HEK293 (cell line): ENCODE measurements at regions not wholly inside any gene's neighbourhood (a gene's known extent, or its start where the extent isn't known, plus 50 kb on each side); places are given as distances from the start of the nearest gene placed in this dataset.

ENCODE experiments used
- HOXA7 ChIP-seq: sonication (generic); formaldehyde crosslinking; IDR thresholded peaks from 2 replicates; pipeline ENCODE4 v1.8.1; 2022; ENCODE audit warnings: missing genetic modification reagents, borderline replicate concordance
- YY1 ChIP-seq: fragments of 450-650 bp; formaldehyde crosslinking; IDR thresholded peaks from 2 replicates; pipeline ENCODE4 v1.5.1; 2018; ENCODE audit warnings: missing biosample characterization, missing genetic modification characterization
- ZNF521 ChIP-seq: fragments of 450-650 bp; formaldehyde crosslinking; IDR thresholded peaks from 2 replicates; pipeline ENCODE4 v1.5.1; 2017; ENCODE audit warnings: missing biosample characterization, mild to moderate bottlenecking, missing genetic modification characterization
- ZNF785 ChIP-seq: fragments of 450-650 bp; formaldehyde crosslinking; IDR thresholded peaks from 2 replicates; pipeline ENCODE4 v1.5.1; 2016; ENCODE audit warnings: missing biosample characterization, missing genetic modification characterization
- TF ChIP-seq, protein P1 (sequence below): fragments of 450-650 bp; formaldehyde crosslinking; IDR thresholded peaks from 2 replicates; pipeline ENCODE4 v1.5.1; 2016; ENCODE audit warnings: missing biosample characterization, missing genetic modification characterization
- TF ChIP-seq, protein P2 (sequence below): fragments of 450-650 bp; formaldehyde crosslinking; IDR thresholded peaks from 2 replicates; pipeline ENCODE4 v1.5.1; 2016; ENCODE audit warnings: missing biosample characterization, missing genetic modification characterization

DNA sequence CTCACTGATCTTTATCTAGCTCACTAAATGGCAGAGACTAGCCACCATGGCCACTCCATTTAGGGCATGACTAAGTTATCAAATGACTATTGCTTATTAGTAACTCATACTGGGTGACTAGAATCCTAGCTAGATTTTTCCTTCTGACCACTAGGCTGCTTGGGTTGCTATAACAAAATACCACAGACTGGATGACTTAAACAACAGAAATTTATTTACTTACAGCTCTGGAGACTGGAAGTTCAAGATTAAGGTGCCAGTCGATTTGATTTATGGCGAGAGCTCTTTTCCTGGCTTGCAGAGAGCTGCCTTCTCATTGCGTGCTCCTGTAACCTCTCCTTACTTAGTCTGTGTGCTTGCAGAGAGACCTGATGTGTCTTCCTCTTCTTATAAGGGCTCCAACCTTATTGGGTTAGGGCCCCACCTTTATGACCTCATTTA lies 55.0 kb upstream of the APC start:
- TF ChIP-seq YY1 (no peak), HOXA7 (no peak), ZNF785 (tag by site-specific recombination) (no peak), ZNF521 (tag by site-specific recombination) (no peak)
- TF ChIP-seq, protein P1, sequence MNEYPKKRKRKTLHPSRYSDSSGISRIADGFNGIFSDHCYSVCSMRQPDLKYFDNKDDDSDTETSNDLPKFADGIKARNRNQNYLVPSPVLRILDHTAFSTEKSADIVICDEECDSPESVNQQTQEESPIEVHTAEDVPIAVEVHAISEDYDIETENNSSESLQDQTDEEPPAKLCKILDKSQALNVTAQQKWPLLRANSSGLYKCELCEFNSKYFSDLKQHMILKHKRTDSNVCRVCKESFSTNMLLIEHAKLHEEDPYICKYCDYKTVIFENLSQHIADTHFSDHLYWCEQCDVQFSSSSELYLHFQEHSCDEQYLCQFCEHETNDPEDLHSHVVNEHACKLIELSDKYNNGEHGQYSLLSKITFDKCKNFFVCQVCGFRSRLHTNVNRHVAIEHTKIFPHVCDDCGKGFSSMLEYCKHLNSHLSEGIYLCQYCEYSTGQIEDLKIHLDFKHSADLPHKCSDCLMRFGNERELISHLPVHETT = no peak
- TF ChIP-seq, protein P2, sequence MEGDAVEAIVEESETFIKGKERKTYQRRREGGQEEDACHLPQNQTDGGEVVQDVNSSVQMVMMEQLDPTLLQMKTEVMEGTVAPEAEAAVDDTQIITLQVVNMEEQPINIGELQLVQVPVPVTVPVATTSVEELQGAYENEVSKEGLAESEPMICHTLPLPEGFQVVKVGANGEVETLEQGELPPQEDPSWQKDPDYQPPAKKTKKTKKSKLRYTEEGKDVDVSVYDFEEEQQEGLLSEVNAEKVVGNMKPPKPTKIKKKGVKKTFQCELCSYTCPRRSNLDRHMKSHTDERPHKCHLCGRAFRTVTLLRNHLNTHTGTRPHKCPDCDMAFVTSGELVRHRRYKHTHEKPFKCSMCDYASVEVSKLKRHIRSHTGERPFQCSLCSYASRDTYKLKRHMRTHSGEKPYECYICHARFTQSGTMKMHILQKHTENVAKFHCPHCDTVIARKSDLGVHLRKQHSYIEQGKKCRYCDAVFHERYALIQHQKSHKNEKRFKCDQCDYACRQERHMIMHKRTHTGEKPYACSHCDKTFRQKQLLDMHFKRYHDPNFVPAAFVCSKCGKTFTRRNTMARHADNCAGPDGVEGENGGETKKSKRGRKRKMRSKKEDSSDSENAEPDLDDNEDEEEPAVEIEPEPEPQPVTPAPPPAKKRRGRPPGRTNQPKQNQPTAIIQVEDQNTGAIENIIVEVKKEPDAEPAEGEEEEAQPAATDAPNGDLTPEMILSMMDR = no peak
